H1 (cell line): ENCODE measurements at regions not wholly inside any gene's neighbourhood (a gene's known extent, or its start where the extent isn't known, plus 50 kb on each side); places are given as distances from the start of the nearest gene placed in this dataset.

Experiments used
- CTCF ChIA-PET: fragments of 300-600 bp; sonication (Branson Sonifier 250); formaldehyde crosslinking; loops from one replicate; lab custom pipeline; 2021; ENCODE audit not compliant: partially characterized antibody; lab: Charles Lee
- POLR2A ChIA-PET: fragments of 300-600 bp; sonication (Branson Sonifier 250); formaldehyde crosslinking; loops from one replicate; lab custom pipeline; 2021; ENCODE audit warnings: inconsistent platforms; ENCODE audit not compliant: partially characterized antibody; lab: Charles Lee
- DNase-seq, 2 experiments: peaks; one replicate each; pipeline versions ENCODE4 v3.0.0 to v3.0.0-alpha.2; 2010 to 2022; ENCODE audit warnings: low spot score in 2 of 2, low read depth in 1 of 2, mixed read lengths in 1 of 2
- FAIRE-seq: peaks from 2 replicates; lab custom pipeline; 2011; peaks lifted over from hg19 to GRCh38; lab: Jason Lieb, UNC
- H2AFZ ChIP-seq: 2 replicates; pipeline ENCODE4 v1.8.1; 2012; ENCODE audit warnings: low read length, inconsistent platforms
- H2AK5ac ChIP-seq: 2 replicates; pipeline ENCODE4 v1.6.1; 2013; ENCODE audit warnings: low read depth, low read length
- H2BK120ac ChIP-seq: replicated peaks from 2 replicates; pipeline ENCODE3; 2013; ENCODE audit warnings: low read depth, low read length, inconsistent platforms
- H2BK12ac ChIP-seq: 2 replicates; pipeline ENCODE4 v1.6.1; 2013; ENCODE audit warnings: low read depth, low read length
- H2BK15ac ChIP-seq: 2 replicates; pipeline ENCODE4 v1.6.1; 2013; ENCODE audit warnings: low read length
- H2BK20ac ChIP-seq: 2 replicates; pipeline ENCODE4 v1.6.1; 2013; ENCODE audit warnings: low read length
- H2BK5ac ChIP-seq: 2 replicates; pipeline ENCODE4 v1.6.1; 2013; ENCODE audit warnings: low read depth, low read length
- H3K14ac ChIP-seq: 2 replicates; pipeline ENCODE4 v1.6.1; 2013; ENCODE audit warnings: inconsistent platforms; ENCODE audit not compliant: insufficient read length
- H3K18ac ChIP-seq: 2 replicates; pipeline ENCODE4 v1.6.1; 2013; ENCODE audit warnings: low read length; ENCODE audit errors: extremely low read depth
- H3K23ac ChIP-seq: 2 replicates; pipeline ENCODE4 v1.6.1; 2013; ENCODE audit warnings: inconsistent platforms; ENCODE audit not compliant: insufficient read length
- H3K23me2 ChIP-seq: 2 replicates; pipeline ENCODE4 v1.6.1; 2013; ENCODE audit warnings: low read depth, low read length
- H3K27ac ChIP-seq: 2 replicates; pipeline ENCODE4 v1.6.1; 2011; ENCODE audit warnings: low read depth, low read length, inconsistent platforms
- H3K27me3 ChIP-seq, 4 experiments: replicated peaks in 1 of 4; 1 replicate in 1 of 4; 2 replicates in 3 of 4; pipeline versions ENCODE4 v1.6.1 to v1.8.1; 2011 to 2013; ENCODE audit warnings: low read length in 3 of 4, mild to moderate bottlenecking in 3 of 4, inconsistent platforms in 2 of 4, mixed read lengths in 2 of 4, moderate library complexity in 1 of 4; ENCODE audit not compliant: control insufficient read depth in 3 of 4, insufficient read depth in 3 of 4; ENCODE audit errors: extremely low read depth in 1 of 4
- H3K36me3 ChIP-seq, 4 experiments: 2 replicates each; pipeline versions ENCODE4 v1.6.1 to v1.8.1; 2011 to 2013; ENCODE audit warnings: mild to moderate bottlenecking in 4 of 4, low read length in 3 of 4, moderate library complexity in 2 of 4, control low read depth in 1 of 4, inconsistent platforms in 1 of 4; ENCODE audit not compliant: insufficient read depth in 4 of 4, control insufficient read depth in 2 of 4
- H3K4ac ChIP-seq: replicated peaks from 2 replicates; pipeline ENCODE3; 2013; ENCODE audit warnings: low read length, low read depth, mixed read lengths, inconsistent platforms; ENCODE audit not compliant: insufficient read length
- H3K4me1 ChIP-seq, 4 experiments: replicated peaks in 1 of 4; 1 replicate in 1 of 4; 2 replicates in 3 of 4; pipeline versions ENCODE4 v1.6.1 to v1.8.1; 2011 to 2013; ENCODE audit warnings: low read length in 3 of 4, inconsistent platforms in 2 of 4, mixed read lengths in 1 of 4; ENCODE audit not compliant: insufficient read depth in 4 of 4, control insufficient read depth in 3 of 4
- H3K4me2 ChIP-seq, 2 experiments: 2 replicates each; pipeline versions ENCODE4 v1.6.1 to v1.8.1; 2011 to 2013; ENCODE audit warnings: low read depth in 2 of 2, low read length in 2 of 2, control low read depth in 1 of 2, inconsistent platforms in 1 of 2, mild to moderate bottlenecking in 1 of 2; ENCODE audit not compliant: insufficient read depth in 1 of 2
- H3K4me3 ChIP-seq, 4 experiments: fragments of 200-600, 300-600 bp in 1 of 4; sonication (generic), shearing (Covaris generic), sonication (Bioruptor Twin) in 1 of 4; 2 replicates each; pipeline versions ENCODE4 v1.5.1 to v1.8.1; 2011 to 2016; ENCODE audit warnings: low read length in 4 of 4, low read depth in 3 of 4, control low read depth in 2 of 4, inconsistent platforms in 2 of 4, mild to moderate bottlenecking in 2 of 4, mixed read lengths in 1 of 4, moderate library complexity in 1 of 4; ENCODE audit not compliant: insufficient read depth in 2 of 4; ENCODE audit errors: extremely low read depth in 1 of 4
- H3K56ac ChIP-seq: replicated peaks from 2 replicates; pipeline ENCODE3; 2013; ENCODE audit warnings: low read depth, mild to moderate bottlenecking, mixed read lengths, low read length, inconsistent platforms; ENCODE audit not compliant: insufficient read length
- H3K79me1 ChIP-seq: 2 replicates; pipeline ENCODE4 v1.6.1; 2013; ENCODE audit warnings: low read depth, low read length, control low read depth
- H3K79me2 ChIP-seq, 2 experiments: 2 replicates each; pipeline versions ENCODE4 v1.6.1 to v1.8.1; 2012 to 2013; ENCODE audit warnings: low read length in 2 of 2, mild to moderate bottlenecking in 2 of 2, inconsistent platforms in 1 of 2; ENCODE audit not compliant: insufficient read depth in 2 of 2, control insufficient read depth in 1 of 2
- H3K9ac ChIP-seq, 4 experiments: replicated peaks in 1 of 4; 1 replicate in 1 of 4; 2 replicates in 3 of 4; pipeline versions ENCODE4 v1.6.1 to v1.8.1; 2011 to 2013; ENCODE audit warnings: low read depth in 3 of 4, low read length in 3 of 4, control low read depth in 2 of 4, mild to moderate bottlenecking in 2 of 4, moderate library complexity in 2 of 4, inconsistent platforms in 1 of 4; ENCODE audit errors: extremely low read depth in 1 of 4
- H3K9me3 ChIP-seq, 2 experiments: 2 replicates each; pipeline versions ENCODE4 v1.6.1 to v1.8.1; 2012 to 2013; ENCODE audit warnings: mild to moderate bottlenecking in 2 of 2, moderate library complexity in 2 of 2, control low read depth in 1 of 2, inconsistent platforms in 1 of 2, low read depth in 1 of 2, low read length in 1 of 2, mixed read lengths in 1 of 2; ENCODE audit not compliant: insufficient read depth in 2 of 2
- H4K20me1 ChIP-seq, 2 experiments: replicated peaks in 1 of 2; 2 replicates each; pipeline versions ENCODE3 to v1.8.1; 2011 to 2013; ENCODE audit warnings: inconsistent platforms in 2 of 2, low read length in 2 of 2, mild to moderate bottlenecking in 1 of 2; ENCODE audit not compliant: insufficient read depth in 2 of 2, control insufficient read depth in 1 of 2
- H4K5ac ChIP-seq: 2 replicates; pipeline ENCODE4 v1.6.1; 2013; ENCODE audit warnings: low read length, low read depth, mixed read lengths, inconsistent platforms; ENCODE audit not compliant: insufficient read length
- H4K8ac ChIP-seq: 2 replicates; pipeline ENCODE4 v1.8.0; 2013; ENCODE audit warnings: mild to moderate bottlenecking, moderate library complexity, low read length, inconsistent platforms; ENCODE audit not compliant: insufficient read depth; ENCODE audit errors: extremely low read depth
- H4K91ac ChIP-seq: replicated peaks from 2 replicates; pipeline ENCODE3; 2013; ENCODE audit warnings: low read length, mixed read lengths, inconsistent platforms; ENCODE audit not compliant: insufficient read length
- ATF3 ChIP-seq: IDR thresholded peaks from 2 replicates; pipeline ENCODE4 v1.6.1; 2011; ENCODE audit warnings: low read depth, mild to moderate bottlenecking, low read length; ENCODE audit not compliant: insufficient read depth
- CHD1 ChIP-seq: IDR thresholded peaks from 2 replicates; pipeline ENCODE4 v1.6.1; 2012; ENCODE audit warnings: low read depth, low read length, improper control_type of control experiment
- KDM1A ChIP-seq: fragments of 200-600, 300-600 bp; sonication (generic); IDR thresholded peaks from 2 replicates; pipeline ENCODE4 v1.7.1; 2016; ENCODE audit warnings: mild to moderate bottlenecking, low read length, borderline replicate concordance
- NRF1 ChIP-seq: IDR thresholded peaks from 2 replicates; pipeline ENCODE4 v1.6.1; 2011; ENCODE audit warnings: mild to moderate bottlenecking, low read depth, low read length, improper control_type of control experiment
- RBBP5 ChIP-seq: IDR thresholded peaks from 2 replicates; pipeline ENCODE4 v1.7.1; 2012; ENCODE audit warnings: low read depth, mild to moderate bottlenecking, inconsistent platforms, low read length, moderate library complexity, borderline replicate concordance
- RNF2 ChIP-seq: fragments of 200-900, 300-1000 bp; sonication (generic); IDR thresholded peaks from 2 replicates; pipeline ENCODE4 v1.7.1; 2016; ENCODE audit warnings: borderline replicate concordance, low read depth, mild to moderate bottlenecking, antibody characterized with exemption, low read length; ENCODE audit not compliant: poor library complexity, severe bottlenecking; ENCODE audit errors: missing control alignments
- SAP30 ChIP-seq: fragments of 300-600 bp; sonication (generic); IDR thresholded peaks from 2 replicates; pipeline ENCODE4 v1.7.1; 2012; ENCODE audit warnings: low read length, moderate library complexity, mild to moderate bottlenecking, inconsistent platforms; ENCODE audit not compliant: insufficient read depth, insufficient replicate concordance
- SIRT6 ChIP-seq: IDR thresholded peaks from one replicate; pipeline ENCODE4 v1.7.1; 2012; ENCODE audit warnings: low read length, inconsistent platforms
- SIX5 ChIP-seq: IDR thresholded peaks from 2 replicates; pipeline ENCODE4 v1.6.1; 2011; ENCODE audit warnings: mild to moderate bottlenecking, low read depth, low read length
- SP4 ChIP-seq: IDR thresholded peaks from 2 replicates; pipeline ENCODE4 v1.6.1; 2012; ENCODE audit warnings: low read length, inconsistent platforms
- SUZ12 ChIP-seq: fragments of 200-600 bp; sonication (generic); IDR thresholded peaks from 2 replicates; pipeline ENCODE4 v1.6.1; 2012; ENCODE audit warnings: mild to moderate bottlenecking, inconsistent platforms, low read length, moderate library complexity, mixed read lengths
- TBP ChIP-seq: IDR thresholded peaks from 2 replicates; pipeline ENCODE4 v1.6.1; 2011; ENCODE audit warnings: low read depth, low read length, improper control_type of control experiment
- TEAD4 ChIP-seq: IDR thresholded peaks from 2 replicates; pipeline ENCODE4 v1.6.1; 2012; ENCODE audit warnings: low read depth, low read length, inconsistent platforms, mixed read lengths
- USF2 ChIP-seq: IDR thresholded peaks from 2 replicates; pipeline ENCODE4 v1.6.1; 2011; ENCODE audit warnings: low read length, improper control_type of control experiment
- WGBS, 2 experiments: shearing (Covaris generic) in 1 of 2; methylation state at CpG; one replicate each; pipeline versions ENCODE4 v1.1.6 to v1.1.7; 2013 to 2015; ENCODE audit warnings: low lambda C conversion rate in 2 of 2, mixed read lengths in 2 of 2, inconsistent platforms in 1 of 2, low coverage in 1 of 2, missing lambda C conversion rate in 1 of 2; ENCODE audit not compliant: insufficient replicate concordance in 2 of 2, insufficient coverage in 1 of 2, insufficient read length in 1 of 2; ENCODE audit errors: extremely low coverage in 1 of 2, missing lambda C conversion rate in 1 of 2; 5-methylcytosine and 5-hydroxymethylcytosine counted together

DNA sequence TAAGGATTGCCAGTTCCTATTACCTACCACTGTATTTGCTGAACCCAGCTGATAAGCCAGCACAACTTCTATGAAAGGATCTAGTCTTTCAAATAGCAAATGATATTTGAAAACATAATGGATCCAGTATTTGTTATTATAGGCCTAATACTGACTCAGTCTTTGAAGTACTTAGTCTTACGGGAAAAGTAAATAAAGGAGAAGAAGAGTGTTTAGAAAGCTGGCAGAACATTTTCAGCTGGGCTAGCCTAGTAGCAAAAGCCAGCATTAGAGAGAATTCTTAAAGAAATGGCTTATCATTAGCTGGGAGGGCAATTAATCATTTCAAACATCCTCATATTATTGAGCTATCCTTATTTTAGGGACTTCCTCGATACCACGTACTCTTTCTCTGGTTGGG is 101.4 kb upstream of the GOLIM4 start:
- no peak overlapping the region for H2AK5ac ChIP-seq
- no peak overlapping the region for H4K8ac ChIP-seq
- H2BK120ac ChIP-seq: no peak overlapping the region
- no peak overlapping the region for H2BK20ac ChIP-seq
- no peak overlapping the region for H3K4me3 ChIP-seq
- no peaks in the 10 kb centered on the region for H3K23me2 ChIP-seq
- no peak overlapping the region for H3K4ac ChIP-seq
- H2BK12ac ChIP-seq: no peak overlapping the region
- H3K27me3 ChIP-seq: no peaks in the 10 kb centered on the region
- CTCF ChIA-PET: interaction anchor here (0.9 to 1.5 kb wide), 4 partner anchors 14 to 649 kb away, joined by 3 to 5 read pairs (median 4); no protein-coding TSS in a partner anchor
- POLR2A ChIA-PET: no interaction called here
- FAIRE-seq (no peak), DNase-seq (no peak)
- no peak overlapping the region for H3K56ac ChIP-seq
- no peaks in the 10 kb centered on the region for H3K79me2 ChIP-seq
- H3K9me3 ChIP-seq: no peaks in the 10 kb centered on the region
- H3K4me2 ChIP-seq: no peak overlapping the region
- H3K18ac ChIP-seq: no peak overlapping the region
- no peak overlapping the region for H2BK15ac ChIP-seq
- no peaks in the 10 kb centered on the region for H3K79me1 ChIP-seq
- no peak overlapping the region for H4K5ac ChIP-seq
- H3K36me3 ChIP-seq: no peaks in the 10 kb centered on the region
- H2BK5ac ChIP-seq: no peak overlapping the region
- H4K91ac ChIP-seq: no peak overlapping the region
- no peak overlapping the region for H3K23ac ChIP-seq
- H2AFZ ChIP-seq: no peak overlapping the region
- 77% methylated on average over 3 of the region's 3 CpGs; no CpG with 5 or more reads in 1 of the 2 experiments for WGBS, 2 experiments
- no peaks in the 10 kb centered on the region for H3K4me1 ChIP-seq
- H3K14ac ChIP-seq: no peak overlapping the region
- H3K27ac ChIP-seq: no peak overlapping the region
- no peaks in the 10 kb centered on the region for H4K20me1 ChIP-seq
- no peak overlapping the region for H3K9ac ChIP-seq
- TF ChIP-seq NRF1 (no peak), KDM1A (no peak), SAP30 (no peak), RNF2 (no peak), SUZ12 (no peak), TEAD4 (no peak), SP4 (no peak), ATF3 (no peak), RBBP5 (no peak), SIX5 (no peak), USF2 (no peak), CHD1 (no peak), TBP (no peak), SIRT6 (no peak)
